OCI-LY7 (cell line): ENCODE measurements at regions not wholly inside any gene's neighbourhood (a gene's known extent, or its start where the extent isn't known, plus 50 kb on each side); places are given as distances from the start of the nearest gene placed in this dataset.

Experiments used
- BruUV-seq: library from RNA; stranded (reverse); fragments of 400-500 nt; replicated peaks from 2 replicates; lab custom pipeline; 2021; lab: Mats Ljungman, UMichigan
- CTCF ChIA-PET: fragments of 300-600 bp; sonication (Branson Sonifier 250); formaldehyde crosslinking; loops from one replicate; lab custom pipeline; 2022; ENCODE audit warnings: antibody characterized with exemption; ENCODE audit not compliant: unreplicated experiment; lab: Charles Lee
- POLR2A ChIA-PET: fragments of 300-600 bp; sonication (Branson Sonifier 250); formaldehyde crosslinking; loops from one replicate; lab custom pipeline; 2022; ENCODE audit warnings: antibody characterized with exemption; lab: Charles Lee
- DNase-seq: peaks from one replicate; pipeline ENCODE4 v3.0.0-alpha.2; 2015; ENCODE audit warnings: low spot score
- H2AFZ ChIP-seq: fragments of 200-600 bp; sonication (generic), shearing (Covaris generic); 2 replicates; pipeline ENCODE4 v1.6.1; 2014; ENCODE audit warnings: mild to moderate bottlenecking, antibody characterized with exemption, low read length, moderate library complexity
- H3K27ac ChIP-seq: fragments of 200-600 bp; sonication (generic); 2 replicates; pipeline ENCODE4 v1.5.1; 2014; ENCODE audit warnings: mixed run types, low read depth, mild to moderate bottlenecking, moderate library complexity, low read length, inconsistent platforms; ENCODE audit not compliant: poor library complexity, severe bottlenecking
- H3K36me3 ChIP-seq: fragments of 200-600 bp; sonication (generic); 2 replicates; pipeline ENCODE4 v1.6.1; 2014; ENCODE audit warnings: mild to moderate bottlenecking, antibody characterized with exemption, low read length, moderate library complexity, mixed read lengths; ENCODE audit not compliant: insufficient read depth
- H3K4me1 ChIP-seq: fragments of 200-600 bp; sonication (generic); 2 replicates; pipeline ENCODE4 v1.5.1; 2014; ENCODE audit warnings: mild to moderate bottlenecking, low read length; ENCODE audit not compliant: insufficient read depth, poor library complexity, severe bottlenecking
- H3K4me2 ChIP-seq: fragments of 200-600 bp; sonication (generic); 2 replicates; pipeline ENCODE4 v1.6.1; 2014; ENCODE audit warnings: mild to moderate bottlenecking, low read length
- H3K4me3 ChIP-seq: fragments of 200-600 bp; sonication (generic); 2 replicates; pipeline ENCODE4 v1.5.1; 2014; ENCODE audit warnings: mild to moderate bottlenecking, low read depth, low read length; ENCODE audit not compliant: poor library complexity, severe bottlenecking
- H3K79me2 ChIP-seq: fragments of 200-600 bp; sonication (generic); 2 replicates; pipeline ENCODE4 v1.6.1; 2016; ENCODE audit warnings: low read depth, mild to moderate bottlenecking, low read length, moderate library complexity, mixed read lengths; ENCODE audit not compliant: insufficient read depth
- H3K9me2 ChIP-seq: fragments of 200-600 bp; sonication (generic); 2 replicates; pipeline ENCODE4 v1.6.1; 2016; ENCODE audit warnings: mild to moderate bottlenecking, low read length, mixed read lengths; ENCODE audit not compliant: insufficient read depth
- H3K9me3 ChIP-seq: fragments of 200-600 bp; sonication (generic); 2 replicates; pipeline ENCODE4 v1.6.1; 2014; ENCODE audit warnings: mild to moderate bottlenecking, mixed run types, low read length, mixed read lengths
- H4K20me1 ChIP-seq: fragments of 200-600 bp; sonication (generic); 2 replicates; pipeline ENCODE4 v1.6.1; 2014; ENCODE audit warnings: mild to moderate bottlenecking, antibody characterized with exemption, low read length, moderate library complexity, mixed read lengths; ENCODE audit not compliant: insufficient read depth
- CTCF ChIP-seq: fragments of 200-600 bp; sonication (generic); conservative IDR thresholded peaks from 2 replicates; pipeline ENCODE4 v1.5.1; 2014; ENCODE audit warnings: mild to moderate bottlenecking, antibody characterized with exemption, low read length, moderate library complexity, mixed read lengths
- EZH2phosphoT487 ChIP-seq: fragments of 200-600 bp; sonication (generic); IDR thresholded peaks from 2 replicates; pipeline ENCODE4 v1.6.1; 2018; ENCODE audit warnings: low read depth, borderline replicate concordance, mild to moderate bottlenecking, mixed run types, antibody characterized with exemption, low read length, moderate library complexity, mixed read lengths
- intact Hi-C: fragments of 100-400 bp; cut with micrococcal nuclease; formaldehyde crosslinking; loops from one replicate; pipeline ENCODE4 v1.10.0; 2022; ENCODE audit not compliant: unreplicated experiment

- POLR2A ChIA-PET = interaction anchor here (0.6 to 1.5 kb wide), 4 partner anchors 17 to 251 kb away, joined by 3 to 5 read pairs (median 3); partner anchors contain the start of gene RASGEF1B
- no peak for DNase-seq
- intact Hi-C loops = no loop called here
- Histone ChIP-seq H4K20me1 (no peaks in the 10 kb centered on the region), H3K4me1 (peaks cover 24% of the 10 kb centered on the region), H3K36me3 (no peaks in the 10 kb centered on the region), H2AFZ (peak overlapping the region; percentile 86), H3K9me2 (no peaks in the 10 kb centered on the region), H3K79me2 (no peaks in the 10 kb centered on the region), H3K27ac (no peak overlapping the region), H3K4me2 (peak overlapping the region; percentile 50; the same call in 1 of the 2 replicates), H3K9me3 (no peaks in the 10 kb centered on the region), H3K4me3 (no peak overlapping the region)
- CTCF ChIA-PET = no interaction called here
- TF ChIP-seq CTCF (no peak), EZH2phosphoT487 (no peak)
- BruUV-seq = no TSS peak
Measured at GRCh38 chr4:81723019-81723884, 251.5 kb upstream of the RASGEF1B start.

GRCh38 chr4:81722290-81722851 lies 250.7 kb upstream of the RASGEF1B start:
- ChIA-PET POLR2A (interaction anchor here (0.7 kb wide), 1 partner anchor 20 kb away, joined by 3 read pairs; no protein-coding TSS in a partner anchor), CTCF (no interaction called here)
- intact Hi-C loops = no loop called here

More at GRCh38 chr4:81722290-81722851, 250.7 kb upstream of the RASGEF1B start:
- peaks cover 24% of the 10 kb centered on the region for H3K4me1 ChIP-seq
- no peak for DNase-seq
- no peaks in the 10 kb centered on the region for H4K20me1 ChIP-seq
- no peak overlapping the region for H3K4me3 ChIP-seq
- H2AFZ ChIP-seq = no peak overlapping the region
- no peaks in the 10 kb centered on the region for H3K79me2 ChIP-seq
- no peak overlapping the region for H3K27ac ChIP-seq
- no peak for TF ChIP-seq EZH2phosphoT487
- TF ChIP-seq CTCF = no peak
- H3K4me2 ChIP-seq = no peak overlapping the region
- no TSS peak for BruUV-seq
- no peaks in the 10 kb centered on the region for H3K36me3 ChIP-seq
- no peaks in the 10 kb centered on the region for H3K9me3 ChIP-seq
- H3K9me2 ChIP-seq = no peaks in the 10 kb centered on the region
